Skin of body (tissue), 1 donor: ENCODE measurements at regions not wholly inside any gene's neighbourhood (a gene's known extent, or its start where the extent isn't known, plus 50 kb on each side); places are given as distances from the start of the nearest gene placed in this dataset.

ENCODE experiments used
- DNase-seq: peaks from one replicate; lab custom pipeline; 2025; lab: John Stamatoyannopoulos, UW

DNA sequence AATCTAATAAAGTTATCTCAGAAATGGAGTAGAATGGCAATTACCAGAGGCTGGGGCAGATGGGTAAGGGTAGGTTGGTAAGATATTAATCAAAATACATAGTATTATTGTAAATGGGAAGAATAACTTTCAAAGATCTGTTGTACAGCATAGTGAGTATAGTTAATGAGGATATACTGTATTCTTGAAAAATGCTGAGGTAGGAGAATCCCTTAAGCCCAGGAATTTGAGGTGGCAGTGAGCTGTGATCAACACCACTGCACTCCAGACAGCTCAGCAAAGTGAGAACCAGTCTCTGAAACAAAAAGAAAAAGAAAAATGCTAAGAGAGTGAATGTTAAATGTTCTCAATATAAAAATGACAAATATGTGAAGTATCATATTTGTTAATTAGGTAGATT lies 1033.7 kb downstream of the KCNT2 start:
- DNase-seq, result no peak

DNA sequence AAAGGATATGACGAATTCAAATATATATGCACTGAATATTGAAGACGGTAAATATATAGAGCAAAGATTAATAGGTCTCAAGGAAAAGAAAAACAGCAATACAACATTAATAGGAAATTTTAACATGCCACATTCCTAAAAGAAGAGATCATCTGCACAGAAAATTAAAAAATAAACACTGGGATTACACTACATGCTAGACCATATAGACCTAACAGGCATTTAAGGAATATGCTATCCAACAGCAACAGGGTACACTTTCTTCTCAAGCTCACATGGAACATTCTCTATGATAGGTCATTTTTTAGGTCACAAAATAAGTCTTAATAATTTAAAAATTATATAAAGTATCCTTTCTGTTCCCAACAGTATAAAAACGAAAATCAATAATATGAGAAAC lies 1038.3 kb downstream of the KCNT2 start:
- DNase-seq, result no peak

DNA sequence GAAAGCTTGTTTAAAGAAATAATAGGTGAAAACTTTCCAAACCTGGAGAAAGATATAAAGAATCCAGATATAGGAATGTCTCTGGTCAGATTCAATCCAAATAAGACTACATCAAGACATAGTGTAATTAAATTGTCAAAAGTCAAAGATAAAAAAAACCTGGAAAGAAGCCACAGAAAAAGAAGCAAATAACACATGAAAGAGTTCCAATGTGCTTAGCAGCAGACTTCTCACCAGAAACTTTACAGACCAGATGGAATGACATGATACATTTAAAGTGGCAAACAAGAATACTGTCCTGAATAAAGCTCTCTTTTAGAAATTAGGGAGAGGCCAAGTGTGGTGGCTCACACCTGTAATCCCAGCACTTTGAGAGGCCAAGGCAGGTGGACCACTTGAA lies 1039.9 kb downstream of the KCNT2 start:
- no peak for DNase-seq

- DNase-seq, result no peak
Observed at GRCh38 chr1:195562074-195562473, 1046.2 kb downstream of the KCNT2 start.

DNA sequence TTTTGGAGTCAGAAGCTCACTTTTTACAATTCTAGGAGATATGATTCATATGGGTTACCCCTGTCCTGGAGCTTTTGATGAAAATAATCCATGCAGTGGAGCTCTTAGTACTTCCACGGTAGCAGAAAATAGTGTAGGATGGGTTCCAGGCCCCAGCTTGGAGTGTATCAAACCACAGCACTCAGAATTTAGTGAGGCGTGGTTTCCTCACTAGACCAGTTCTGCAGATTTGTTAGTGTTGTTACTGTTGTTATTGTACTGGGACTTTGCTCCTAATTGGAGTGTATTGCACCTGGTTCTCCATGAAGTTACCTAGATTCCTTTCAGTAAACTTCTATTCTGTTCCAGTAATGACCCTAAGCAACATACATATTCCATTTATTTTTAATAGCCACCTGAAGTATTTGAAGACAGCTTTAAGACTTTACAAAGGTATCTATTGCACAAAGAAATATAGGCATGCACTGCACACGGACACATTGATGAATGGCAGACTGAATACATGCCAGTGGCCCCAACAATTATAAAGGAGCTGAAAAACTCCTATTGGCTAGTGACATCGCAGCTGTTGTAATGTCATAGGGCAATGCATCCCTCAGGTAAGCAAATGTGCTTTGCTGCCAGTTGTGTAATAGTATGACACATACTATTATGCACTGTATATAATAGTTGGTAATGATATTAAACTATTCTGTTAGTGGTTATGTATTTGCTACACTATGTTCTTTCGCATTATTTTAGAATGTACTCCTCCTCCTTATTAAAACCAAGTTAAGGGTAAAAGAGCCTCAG lies 1058.0 kb downstream of the KCNT2 start:
- no peak for DNase-seq

- DNase-seq, result no peak
Observed at GRCh38 chr1:195530961-195531360, 1077.3 kb downstream of the KCNT2 start.

DNA sequence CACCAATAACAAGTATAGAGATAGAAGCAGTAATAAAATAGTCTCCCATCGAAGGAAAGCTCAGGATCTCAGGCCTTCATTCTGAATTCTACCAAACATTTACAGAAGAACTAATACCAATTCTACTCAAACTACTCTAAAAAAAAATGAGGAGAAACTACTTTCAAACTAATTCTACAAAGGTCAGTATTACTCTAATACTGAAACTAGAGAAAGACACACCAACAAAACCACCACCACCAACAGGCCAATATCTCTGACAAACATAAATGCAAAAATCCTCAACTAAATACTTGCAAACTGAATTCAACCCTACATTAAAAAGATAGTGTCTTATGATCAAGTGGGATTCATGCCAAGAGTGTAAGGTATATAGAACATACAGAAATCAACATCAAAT lies 1078.4 kb downstream of the KCNT2 start:
- DNase-seq, result no peak

GRCh38 chr1:195520757-195521156 lies 1087.5 kb downstream of the KCNT2 start:
- no peak for DNase-seq

DNA sequence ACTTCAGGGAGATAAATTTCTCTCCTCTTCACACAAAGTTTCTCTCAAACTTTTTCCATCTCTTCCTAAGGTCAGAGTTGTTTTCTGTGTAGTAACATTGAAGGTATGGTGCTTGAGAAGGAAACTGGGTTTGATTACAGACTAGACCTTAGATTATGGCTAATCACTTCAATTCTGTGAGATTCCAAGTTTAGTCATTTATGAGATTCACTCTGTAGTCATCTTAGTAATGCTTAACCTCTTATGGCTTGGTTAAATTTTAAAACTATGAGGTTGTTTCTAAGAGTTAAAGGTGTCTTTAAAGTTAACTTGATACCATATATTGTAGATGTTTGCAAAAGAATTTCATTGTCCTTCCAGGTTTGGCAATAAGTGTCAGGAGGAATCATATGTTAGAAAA lies 1092.2 kb downstream of the KCNT2 start:
- DNase-seq, result no peak

- no peak for DNase-seq
Observed at GRCh38 chr1:195511501-195511900, 1096.7 kb downstream of the KCNT2 start.

- no peak for DNase-seq
Observed at GRCh38 chr1:195501118-195501517, 1107.1 kb downstream of the KCNT2 start.

DNA sequence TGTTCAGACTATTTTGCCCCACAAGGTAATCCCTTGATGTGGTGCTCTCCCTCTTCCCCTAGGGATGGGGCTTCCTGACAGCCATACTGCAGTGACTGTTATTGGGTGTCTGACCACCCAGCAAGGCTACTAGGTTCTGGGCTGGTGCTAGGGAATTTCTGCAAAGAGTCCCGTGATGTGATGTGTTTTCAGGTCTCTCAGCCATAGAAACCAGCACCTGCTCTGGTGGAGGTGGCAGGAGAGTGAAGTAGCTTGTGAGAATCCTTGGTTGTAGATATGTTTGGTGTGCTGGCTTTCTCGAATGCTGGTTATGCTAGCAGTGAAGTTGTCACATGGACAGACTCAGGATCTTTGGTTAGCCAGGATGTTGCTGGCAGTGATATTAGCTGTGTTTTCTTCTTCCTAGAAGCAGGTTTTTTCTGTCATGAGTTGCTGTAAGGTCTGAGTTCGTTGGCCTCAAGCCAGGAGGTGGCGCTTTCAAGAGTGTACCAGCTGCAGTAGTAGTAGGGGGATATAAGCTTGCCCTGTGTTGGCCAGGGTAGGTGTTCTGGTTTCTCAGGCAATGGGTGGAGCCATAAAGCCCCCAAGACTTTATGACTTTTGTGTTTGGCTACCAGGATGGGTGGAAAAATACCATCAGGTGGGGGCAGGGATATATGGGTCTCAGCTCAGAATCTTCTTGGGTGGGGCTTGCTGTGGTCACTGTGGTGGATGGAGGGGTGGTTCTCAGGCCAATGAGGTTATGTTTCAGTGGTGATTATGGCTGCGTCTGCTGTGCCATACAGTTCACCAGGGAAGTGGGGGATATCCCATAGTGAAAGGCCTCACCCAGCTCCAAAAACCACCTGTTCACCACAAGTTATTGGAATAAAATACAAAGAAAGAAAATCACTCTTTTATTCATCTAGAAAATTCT lies 1112.3 kb downstream of the KCNT2 start:
- DNase-seq, result no peak

DNA sequence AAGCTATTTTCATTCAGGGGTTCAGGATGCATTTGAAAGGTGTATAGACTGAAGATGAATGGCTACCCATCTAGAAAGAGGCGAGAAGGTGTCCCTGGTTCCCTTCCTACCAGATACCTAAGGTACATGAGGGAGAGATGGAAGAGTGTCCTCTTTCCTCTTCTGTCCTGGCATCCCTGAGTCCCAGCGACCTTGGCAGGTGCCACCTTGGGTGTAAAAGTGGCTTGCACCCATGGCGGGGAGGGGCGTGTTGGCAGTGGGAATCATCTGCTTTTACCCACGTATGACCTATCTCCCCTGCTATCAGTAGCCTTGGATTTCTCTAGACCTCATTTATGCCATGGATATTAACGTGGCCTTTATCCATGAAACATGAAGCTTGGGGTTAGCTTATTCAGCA lies 1126.1 kb downstream of the KCNT2 start:
- no peak for DNase-seq

- no peak for DNase-seq
Observed at GRCh38 chr1:195481293-195481692, 1126.9 kb downstream of the KCNT2 start.

DNA sequence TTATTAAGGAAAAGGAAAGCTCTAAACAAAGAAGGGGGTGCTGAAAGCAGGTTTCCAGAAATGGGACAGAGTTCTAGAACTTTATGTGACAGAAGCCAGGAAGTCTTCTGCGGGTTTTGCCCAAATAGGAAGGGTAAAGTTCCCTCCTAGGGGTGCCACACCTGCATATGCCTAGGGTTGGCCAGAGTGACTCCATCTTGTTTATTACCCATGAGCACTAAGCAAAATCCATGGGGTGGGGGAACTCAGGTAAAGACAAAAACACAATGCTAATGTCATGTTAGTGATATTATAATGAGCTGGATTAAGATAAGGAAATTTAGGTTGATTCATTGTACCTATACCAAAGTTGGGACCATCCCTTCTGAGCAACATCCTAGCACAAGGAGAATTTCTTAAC lies 1132.7 kb downstream of the KCNT2 start:
- no peak for DNase-seq

- no peak for DNase-seq
Observed at GRCh38 chr1:195472291-195472690, 1135.9 kb downstream of the KCNT2 start.

DNA sequence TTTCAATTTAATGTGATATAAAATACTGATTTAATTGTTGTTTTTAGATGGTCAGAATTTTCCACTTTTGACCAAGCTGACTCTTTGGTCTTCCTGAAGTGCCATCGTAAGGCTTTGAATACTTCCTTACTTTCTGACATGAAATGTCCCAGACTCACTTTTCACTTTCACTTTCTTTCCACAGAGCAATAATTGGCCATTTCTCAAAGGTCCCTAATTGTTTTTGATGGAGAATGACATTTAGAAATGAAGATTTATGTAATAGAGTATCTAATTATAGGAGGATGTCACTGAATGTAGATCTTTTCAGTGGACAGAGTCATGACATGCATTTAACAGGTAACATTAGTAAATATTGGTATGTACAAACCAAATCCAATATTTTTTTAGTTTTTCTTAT lies 1141.6 kb downstream of the KCNT2 start:
- DNase-seq, result no peak

GRCh38 chr1:195462646-195463045 lies 1145.6 kb downstream of the KCNT2 start:
- DNase-seq, result no peak

- DNase-seq, result no peak
Observed at GRCh38 chr1:195462152-195462551, 1146.1 kb downstream of the KCNT2 start.

DNA sequence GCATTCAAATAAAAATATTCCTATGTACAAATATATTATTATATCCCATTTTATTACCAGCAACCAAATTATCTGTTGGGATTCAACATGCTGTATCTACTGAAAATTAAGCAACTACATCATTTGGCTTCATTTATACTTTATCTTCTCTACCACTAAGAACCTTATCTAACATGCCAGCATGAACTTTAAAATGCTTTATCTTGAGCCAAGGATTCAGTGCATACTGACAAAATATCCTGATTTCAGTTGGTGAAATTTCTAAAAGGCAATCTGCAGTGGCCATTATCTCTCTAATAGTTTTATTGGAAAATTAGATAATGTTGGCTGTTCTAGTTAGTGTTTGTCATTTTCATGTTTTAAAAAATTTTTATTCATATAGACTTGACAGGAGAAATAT lies 1149.9 kb downstream of the KCNT2 start:
- no peak for DNase-seq

- no peak for DNase-seq
Observed at GRCh38 chr1:195450794-195451193, 1157.4 kb downstream of the KCNT2 start.

DNA sequence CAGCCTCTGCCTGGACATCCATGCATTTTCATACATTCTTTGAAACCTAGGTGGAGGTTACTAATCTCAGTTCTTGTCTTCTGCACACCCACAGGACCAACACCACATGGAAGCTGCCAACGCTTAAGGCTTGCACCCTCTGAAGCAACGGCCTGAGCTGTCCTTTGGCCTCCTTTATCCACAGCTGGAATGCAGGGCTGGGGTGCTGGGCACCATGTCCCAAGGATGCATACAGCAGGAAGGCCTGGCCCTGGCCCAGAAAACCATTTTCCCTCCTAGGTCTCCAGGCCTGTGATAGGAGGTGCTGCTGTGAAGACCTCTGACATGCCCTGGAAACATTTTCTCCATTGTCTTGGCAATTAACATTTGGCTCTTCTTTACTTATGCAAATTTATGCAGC lies 1168.6 kb downstream of the KCNT2 start:
- no peak for DNase-seq
